GM19328 (cell line): ENCODE measurements at regions not wholly inside any gene's neighbourhood (a gene's known extent, or its start where the extent isn't known, plus 50 kb on each side); places are given as distances from the start of the nearest gene placed in this dataset.
"Not testable (repeated sequence)": the region's sequence is repeated elsewhere in the genome, so short reads cannot be mapped to it uniquely, and the experiment has no call there.

ENCODE experiments used
- ATAC-seq: cut with Tn5 transposase; IDR thresholded peaks from one replicate; pipeline ENCODE4 v1.9.1; 2021; ENCODE audit warnings: mild to moderate bottlenecking, moderate library complexity; ENCODE audit not compliant: unreplicated experiment

DNA sequence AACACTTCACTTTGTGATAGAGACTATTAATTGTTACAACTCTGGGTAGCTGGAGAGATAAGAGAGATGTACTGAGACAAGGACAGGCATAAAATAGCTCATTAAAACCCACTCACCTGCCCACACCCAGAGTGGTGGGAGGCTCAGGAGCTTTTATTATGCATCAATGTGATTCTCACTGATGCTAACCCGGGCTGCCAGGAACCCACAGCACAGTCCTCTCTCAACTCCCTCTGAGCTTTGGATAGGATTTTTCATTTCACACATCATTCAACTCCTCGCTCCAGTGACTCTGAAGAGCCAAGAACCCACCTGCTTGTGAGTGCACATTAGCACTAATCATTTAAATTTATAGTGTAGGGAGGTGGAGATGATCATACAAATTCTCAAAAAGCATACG lies 827.9 kb downstream of the FLRT2 start:
- no peak for ATAC-seq

DNA sequence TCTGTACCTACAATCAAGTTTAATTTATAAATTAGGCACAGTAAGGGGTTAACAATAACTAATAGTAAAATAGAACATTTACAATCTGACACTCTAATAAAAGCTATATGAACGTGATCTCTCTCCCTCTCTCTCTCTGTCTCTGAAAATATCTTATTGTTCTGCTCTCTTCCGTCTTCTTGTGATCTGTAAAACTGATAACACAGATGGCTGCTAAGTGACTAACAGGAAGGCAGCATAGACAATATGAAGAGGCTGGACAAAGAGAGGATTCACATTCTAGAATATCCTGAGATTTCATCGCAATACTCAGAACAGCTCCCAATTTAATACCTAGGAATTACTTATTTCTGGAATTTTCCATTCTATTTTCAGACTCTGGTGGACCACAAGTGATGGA lies 827.2 kb downstream of the FLRT2 start:
- ATAC-seq = no peak

DNA sequence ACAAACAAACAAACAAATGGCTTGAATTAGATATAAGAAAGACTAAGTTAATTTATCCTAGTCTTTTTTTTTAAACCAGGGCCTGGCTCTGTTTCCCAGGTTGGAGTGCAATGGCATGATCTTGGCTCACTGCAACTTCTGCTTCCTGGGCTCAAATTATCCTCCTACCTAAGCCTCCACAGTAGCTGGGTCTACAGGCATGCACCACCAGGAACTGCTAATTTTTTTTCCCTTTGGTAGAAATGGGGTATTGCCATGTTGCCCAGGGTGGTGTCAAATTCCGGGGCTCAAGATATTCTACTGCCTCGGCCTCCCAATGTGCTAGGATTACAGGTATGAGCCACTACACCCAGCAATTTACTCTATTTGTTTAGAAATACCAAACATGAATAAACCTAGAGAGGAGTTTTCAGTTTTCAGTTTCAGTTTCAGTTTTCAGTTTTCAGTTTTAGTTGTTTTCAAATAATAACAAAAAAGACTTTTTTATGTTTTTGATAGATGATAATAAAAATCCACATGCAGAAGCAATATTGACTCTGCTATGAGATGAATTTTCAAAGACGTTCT lies 817.0 kb downstream of the FLRT2 start:
- ATAC-seq = no peak

DNA sequence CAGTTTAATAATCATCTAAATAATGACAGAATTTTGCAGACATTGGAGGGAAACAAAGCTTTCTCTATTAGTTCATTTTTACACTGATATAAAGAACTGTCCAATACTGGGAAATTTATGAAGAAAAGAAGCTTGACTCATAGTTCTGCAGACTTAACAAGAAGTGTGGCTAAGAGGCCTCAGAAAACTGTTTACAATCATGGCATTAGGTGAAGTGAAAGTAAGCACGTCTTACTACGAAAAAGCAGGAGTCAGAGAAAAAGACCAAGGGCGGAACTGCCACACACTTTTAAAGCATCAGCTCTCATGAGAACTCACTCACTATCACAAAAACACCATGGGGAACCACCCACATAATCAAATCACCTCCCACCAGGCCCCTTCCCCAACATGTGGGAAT lies 804.4 kb downstream of the FLRT2 start:
- ATAC-seq = no peak

DNA sequence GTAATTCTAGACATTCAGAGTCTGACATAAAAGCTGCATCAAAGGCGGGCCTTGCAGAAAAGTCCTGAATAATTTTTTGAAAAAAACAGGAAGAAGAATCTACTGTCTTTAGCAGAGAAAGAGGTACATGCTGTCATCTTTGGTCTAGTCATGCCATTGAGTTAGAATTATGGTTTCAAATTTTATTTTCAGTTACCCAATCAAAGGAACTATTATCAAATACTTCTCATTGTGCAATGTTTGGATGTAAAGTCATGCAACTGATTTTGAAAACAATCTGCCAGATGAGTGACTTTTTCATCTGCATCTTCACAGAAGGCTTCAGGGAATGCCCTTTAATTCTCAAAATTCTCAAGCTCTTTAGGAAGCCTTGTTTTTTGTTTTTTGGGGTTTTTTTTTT lies 803.5 kb downstream of the FLRT2 start:
- no peak for ATAC-seq

DNA sequence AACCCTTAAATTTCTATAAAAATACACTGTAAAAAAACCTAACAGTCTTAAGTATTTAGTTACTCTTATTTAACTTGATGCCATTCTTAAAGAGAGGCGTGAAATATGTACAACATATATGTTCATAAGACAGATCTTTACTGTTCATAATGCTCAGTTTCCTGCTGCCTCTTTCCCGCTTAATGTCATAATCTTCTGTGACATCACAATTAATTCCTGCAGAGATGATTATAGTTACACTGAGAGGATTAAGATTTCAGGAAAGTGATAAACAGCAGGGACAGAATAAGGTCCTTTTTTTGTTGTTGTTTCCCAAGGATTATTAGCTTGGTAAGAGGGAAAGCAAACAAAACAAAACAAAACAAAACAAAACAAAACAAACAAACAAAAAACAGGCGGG lies 801.4 kb downstream of the FLRT2 start:
- ATAC-seq = no peak

DNA sequence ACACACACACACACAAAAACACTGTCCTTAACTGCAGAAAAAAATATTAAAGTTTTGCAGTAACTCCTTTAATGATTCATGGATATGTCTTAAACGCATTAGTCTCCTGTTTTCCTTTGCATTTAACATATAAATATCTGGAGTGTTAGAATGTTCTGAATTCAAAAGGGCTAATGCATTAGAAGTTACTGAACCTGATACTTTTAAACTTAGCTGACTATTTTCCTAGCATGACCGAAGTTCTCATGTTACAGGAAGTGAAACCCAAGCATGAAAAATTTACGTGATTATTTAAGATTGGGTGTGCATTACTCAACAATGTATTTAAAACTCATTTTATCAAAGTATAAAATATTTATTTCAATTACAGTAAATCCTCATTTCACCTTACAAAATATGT lies 791.2 kb downstream of the FLRT2 start:
- ATAC-seq = no peak

DNA sequence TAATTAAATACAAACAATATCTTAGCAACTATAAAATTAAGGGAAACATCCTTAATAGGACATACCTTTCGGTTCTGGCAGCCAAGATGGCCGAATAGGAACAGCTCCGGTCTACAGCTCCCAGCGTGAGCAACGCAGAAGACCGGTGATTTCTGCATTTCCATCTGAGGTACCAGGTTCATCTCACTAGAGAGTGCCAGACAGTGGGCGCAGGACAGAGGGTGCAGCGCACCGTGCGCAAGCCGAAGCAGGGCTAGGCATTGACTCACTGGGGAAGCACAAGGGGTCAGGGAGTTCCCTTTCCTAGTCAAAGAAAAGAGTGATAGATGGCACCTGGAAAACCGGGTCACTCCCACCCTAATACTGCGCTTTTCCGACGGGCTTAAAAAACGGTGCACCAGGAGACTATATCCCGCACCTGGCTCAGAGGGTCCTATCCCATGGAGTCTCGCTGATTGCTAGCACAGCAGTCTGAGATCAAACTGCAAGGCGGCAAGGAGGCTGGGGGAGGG lies 782.3 kb downstream of the FLRT2 start:
- not testable (repeated sequence) for ATAC-seq

DNA sequence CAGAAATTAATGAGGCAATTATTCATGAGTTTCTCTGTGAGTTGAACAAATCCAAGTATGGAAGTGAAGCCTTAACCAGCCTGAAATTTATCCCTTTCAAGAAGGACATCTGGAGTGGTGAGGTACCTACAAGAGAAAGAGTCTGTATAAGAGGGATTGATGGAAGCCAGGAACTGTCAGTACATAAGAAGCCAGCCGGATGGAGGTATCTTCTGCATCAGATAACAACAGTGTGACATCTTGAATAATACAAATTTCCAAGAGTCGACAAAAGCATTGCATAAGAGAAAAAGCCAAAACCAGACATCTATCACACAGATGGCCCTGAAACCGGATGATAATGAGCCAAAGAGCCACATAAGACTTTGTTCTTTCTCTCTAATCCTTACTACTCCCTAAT lies 781.2 kb downstream of the FLRT2 start:
- no peak for ATAC-seq

DNA sequence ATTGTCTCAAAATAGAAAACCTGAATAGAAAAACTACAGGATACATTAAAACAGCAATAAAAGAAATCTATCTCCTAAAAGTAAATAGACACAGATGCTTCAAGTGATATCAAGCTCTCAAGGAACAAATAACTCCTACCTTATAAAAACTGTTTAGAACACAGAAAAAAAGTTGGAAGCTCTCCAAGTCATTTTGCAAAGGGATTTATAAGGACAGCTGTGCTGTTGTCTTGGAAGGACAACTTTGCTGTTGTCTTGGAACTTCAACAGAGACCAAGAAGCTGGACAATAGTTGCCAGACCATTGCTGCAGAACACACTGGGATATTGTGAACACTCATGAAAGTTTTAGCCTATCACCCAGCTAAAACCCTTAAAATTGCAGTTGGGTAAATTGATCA lies 780.7 kb downstream of the FLRT2 start:
- ATAC-seq = no peak

DNA sequence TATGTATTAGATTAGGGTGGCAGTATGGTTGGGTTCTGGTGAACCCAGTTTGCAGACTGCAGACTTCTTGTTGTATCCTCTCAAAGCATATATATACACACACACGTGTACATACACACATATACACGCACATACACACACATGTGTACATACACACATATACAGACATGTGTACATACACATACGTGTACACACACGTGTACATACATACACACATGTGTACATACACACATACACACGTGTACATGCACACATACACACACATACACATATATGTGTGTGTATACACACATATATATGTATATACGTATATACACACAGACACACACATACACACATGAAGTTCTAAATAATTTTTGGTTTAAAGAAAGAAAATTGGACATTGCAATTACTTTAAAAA lies 780.2 kb downstream of the FLRT2 start:
- no peak for ATAC-seq

DNA sequence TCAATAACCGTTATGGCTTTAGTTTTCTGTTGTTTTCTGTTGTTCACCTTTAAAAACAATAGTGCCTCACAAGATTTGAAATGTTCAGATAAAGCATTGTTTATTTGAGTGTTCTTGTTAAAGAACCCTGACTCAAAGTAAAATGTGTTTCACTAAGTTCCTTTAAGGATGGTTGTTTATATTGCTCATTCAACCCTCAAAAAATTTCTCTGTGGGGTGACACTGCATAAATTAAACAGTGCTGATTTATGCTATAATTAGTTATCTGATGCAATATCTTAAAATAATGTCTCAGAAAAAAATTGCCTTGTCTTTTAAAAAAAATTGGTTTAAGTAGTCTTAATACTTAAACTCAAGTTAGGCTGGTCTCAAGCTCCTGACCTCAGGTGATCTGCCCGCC lies 775.1 kb downstream of the FLRT2 start:
- no peak for ATAC-seq

DNA sequence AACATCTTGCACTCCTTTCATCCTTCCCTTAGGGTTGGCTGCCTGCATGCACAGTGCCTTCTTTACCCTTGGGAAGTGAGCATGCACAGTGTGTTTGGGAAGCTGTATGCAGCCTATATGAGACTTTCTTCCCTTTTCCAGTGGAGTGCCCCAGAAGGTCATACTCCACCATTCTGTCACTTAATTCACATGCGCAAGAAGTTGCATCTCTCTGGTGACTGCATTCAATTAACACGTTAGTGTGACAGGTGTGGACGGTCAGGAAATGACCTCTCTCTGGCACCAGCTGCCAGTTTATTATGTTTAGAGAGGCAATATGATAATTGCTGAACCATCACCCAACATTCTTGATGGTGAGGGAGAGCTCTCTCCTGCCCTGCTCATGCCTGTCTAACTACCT lies 770.0 kb downstream of the FLRT2 start:
- ATAC-seq = no peak

DNA sequence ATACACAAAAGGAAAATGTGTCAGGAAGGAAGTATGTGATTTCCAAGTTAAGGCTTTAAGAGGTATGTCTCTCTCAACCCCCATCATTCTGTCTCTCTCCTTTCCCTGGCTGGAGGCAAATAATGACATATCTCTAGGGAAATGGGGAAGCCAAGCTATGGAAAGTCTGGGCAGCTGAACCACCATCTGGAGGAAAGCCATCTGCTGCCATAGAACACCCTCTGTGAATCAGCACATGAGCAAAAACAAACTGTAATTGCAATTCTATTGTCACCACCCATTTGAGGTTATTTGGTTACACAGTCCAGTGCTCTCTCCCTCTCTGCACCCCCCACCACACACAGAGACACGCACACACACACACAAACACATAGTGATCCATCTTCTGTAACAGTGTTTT lies 766.2 kb downstream of the FLRT2 start:
- no peak for ATAC-seq

DNA sequence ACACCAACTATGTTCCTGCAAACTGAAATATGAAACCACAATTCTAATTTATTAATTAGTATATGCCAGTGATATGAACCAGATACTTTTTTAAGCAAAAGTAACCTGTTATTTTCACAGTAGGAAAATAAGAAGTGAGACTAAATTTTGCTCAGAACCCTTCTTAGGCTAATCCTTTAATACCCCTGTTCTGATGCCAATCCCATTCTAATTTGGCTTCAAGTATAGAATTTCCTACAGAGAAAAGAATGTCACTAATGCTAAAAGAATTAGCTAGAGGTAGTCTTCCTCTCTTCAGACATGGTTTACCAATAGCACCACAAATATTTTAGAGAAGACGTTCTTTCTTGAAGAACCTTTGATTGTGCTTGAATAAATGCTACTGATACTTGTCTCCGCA lies 758.4 kb downstream of the FLRT2 start:
- ATAC-seq = no peak

DNA sequence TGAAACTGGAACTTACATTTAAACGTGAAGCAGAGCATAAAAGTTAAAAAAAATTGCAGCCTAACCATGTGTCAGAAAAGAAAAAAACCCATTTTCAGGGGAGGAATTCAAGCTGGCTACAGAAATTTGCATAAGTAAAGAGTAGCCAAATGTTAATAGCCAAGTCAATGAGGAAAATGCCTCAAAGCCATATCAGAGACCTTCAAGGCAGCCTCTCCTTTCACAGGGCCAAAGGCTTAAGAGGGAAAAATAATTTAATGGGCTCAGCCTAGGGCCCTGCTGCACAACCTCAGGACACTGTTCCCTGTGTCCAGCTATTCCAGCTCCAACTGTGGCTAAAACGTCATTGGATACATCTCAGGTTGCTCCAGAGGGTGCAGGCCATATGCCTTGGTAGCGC lies 749.5 kb downstream of the FLRT2 start:
- no peak for ATAC-seq

DNA sequence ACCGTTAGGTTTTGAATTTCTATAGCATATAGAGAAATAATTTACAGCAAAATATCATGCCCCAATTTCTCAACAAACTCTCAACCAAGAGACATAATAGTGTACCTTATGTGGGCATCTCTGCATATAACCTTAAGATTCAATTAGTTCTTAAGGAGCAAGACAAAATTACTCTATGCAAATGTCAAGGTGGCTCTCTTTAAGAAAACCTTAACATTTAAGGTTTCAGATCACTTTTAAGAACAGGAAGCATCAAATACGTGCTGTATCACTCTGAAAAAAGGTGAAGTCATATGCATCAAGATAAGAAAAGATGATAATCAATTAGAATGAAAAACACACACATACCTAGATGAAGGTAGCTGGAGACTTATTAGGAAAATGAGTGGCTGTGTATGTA lies 728.0 kb downstream of the FLRT2 start:
- ATAC-seq = no peak

DNA sequence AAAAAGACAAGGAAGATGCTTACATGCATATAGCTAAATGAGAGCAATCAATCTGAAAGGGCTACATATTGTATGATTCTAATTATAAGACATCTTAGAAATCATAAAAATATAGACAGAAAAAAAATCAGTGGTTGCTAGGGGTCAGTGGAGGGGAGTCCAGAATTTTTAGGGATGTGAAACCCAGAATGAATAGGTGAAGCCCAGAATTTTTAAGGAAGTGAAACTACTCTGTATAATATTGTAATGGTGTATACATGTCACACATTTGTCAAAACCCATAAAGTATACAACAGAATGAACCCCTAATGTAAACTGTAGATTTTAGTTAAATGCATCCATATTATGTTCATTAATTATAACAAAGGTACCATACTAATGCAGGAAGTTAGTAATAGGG lies 713.2 kb downstream of the FLRT2 start:
- no peak for ATAC-seq

DNA sequence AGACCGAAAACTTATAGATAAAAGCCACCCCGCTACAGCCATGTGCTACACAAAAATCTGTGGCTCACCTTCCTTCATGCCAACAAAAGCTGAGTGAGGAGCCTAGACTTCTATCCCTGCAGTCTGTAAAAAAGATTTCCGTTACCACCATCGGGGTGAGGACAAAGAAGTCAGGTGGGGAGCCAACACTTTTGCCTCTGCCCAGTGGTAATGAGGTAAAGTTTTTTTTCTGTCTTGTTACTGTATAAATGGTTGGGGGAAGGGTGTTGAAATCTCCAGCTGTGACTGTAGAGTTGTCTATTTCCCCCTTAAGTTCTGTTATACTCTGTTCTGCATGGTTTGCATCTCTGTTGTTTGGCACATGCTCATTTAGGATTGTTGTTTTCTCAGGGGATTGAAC lies 707.8 kb downstream of the FLRT2 start:
- ATAC-seq = no peak

DNA sequence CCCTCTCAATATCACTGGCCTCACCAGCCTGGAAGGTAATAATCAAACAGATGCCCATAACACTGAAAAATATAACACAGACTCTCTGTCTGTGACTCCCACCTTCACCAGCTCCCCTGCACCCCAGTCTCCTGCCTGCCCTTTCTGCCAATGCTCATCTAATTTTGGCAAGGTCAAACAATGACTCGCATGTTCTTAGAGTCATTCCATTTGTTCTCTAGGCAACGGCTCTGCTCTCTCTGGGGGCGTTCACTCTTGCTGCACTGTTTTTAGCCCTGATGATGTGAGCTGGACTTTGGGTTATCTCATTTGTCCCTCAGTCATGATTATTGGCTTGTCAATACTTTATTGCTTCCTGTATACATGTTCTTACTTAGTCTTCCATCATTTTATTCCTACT lies 691.8 kb downstream of the FLRT2 start:
- no peak for ATAC-seq

DNA sequence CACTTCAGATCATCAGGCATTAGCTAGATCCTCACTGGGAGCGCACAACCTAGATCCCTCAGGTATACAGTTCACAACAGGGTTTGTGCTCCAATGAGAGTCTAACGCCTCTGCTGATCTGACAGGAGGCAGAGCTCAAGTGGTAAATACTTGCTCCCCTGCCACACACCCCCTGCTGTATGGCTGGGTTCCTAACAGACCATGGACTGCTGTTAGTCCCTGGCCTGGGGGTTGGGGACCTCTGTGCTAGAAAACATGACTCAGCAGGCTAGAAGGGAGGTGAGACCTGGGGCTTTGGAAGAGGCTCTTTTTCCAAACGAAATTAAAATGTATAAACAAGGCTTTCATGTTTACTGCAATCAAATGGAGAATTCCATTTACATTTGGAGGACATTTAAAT lies 691.1 kb downstream of the FLRT2 start:
- ATAC-seq = no peak

DNA sequence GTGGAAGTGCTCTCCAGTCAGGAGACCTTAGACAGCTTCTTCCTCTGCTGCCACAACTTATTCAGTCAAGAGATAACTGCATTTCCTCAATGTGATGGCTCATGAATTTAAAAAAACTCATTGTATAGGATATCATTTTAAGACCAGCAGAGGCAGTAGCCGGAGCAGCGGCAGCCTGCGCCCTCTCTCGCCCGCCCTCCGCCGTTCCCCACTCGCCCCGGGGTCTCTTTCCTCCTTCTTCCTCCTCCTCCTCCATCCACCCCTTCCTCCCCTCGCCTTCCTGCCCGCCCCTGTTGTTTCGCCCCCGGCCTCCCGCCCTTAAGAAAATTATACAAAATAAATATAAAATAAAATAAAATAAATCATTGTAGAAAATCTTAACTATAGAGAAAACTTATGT lies 687.6 kb downstream of the FLRT2 start:
- no peak for ATAC-seq

DNA sequence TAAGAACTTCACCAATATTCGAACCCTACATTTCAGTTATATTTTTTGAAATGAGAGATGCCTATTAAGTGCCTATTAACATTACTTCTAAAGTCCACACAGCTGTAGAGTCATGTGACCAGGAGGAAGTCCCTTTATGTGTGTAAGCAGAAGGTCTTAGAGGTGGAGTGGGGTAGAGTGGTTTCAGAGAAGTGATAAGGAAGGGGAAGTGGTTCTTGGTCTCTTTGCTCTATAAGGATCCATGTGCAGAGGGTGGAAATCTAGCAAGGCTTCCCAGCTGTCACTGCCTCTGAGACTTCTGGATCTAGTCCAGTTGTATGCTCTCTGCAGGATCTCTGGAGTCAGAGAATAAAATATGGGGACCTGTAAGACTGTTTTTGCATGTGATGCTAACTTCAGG lies 673.9 kb downstream of the FLRT2 start:
- no peak for ATAC-seq

DNA sequence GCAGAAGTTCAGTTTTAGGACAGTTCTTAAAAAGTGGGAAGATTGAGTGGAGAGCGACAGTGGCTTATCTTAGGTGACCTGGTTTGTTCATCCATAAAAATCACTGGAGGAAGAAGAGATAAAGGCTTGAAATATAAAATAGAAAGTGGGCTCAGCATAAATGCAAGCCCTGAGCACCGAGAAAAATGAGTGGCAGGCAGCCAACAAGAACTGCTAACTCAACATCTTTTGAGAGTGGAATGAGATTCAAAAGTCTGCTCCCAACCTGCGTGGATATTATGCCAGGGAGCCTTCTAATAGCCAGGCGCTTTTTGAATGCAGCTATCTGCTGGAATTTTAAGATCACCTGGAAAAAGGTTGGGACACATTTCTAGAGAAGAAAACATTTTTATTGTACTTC lies 666.5 kb downstream of the FLRT2 start:
- ATAC-seq = no peak
